ENCODE measurements at regions not wholly inside any gene's neighbourhood (a gene's known extent, or its start where the extent isn't known, plus 50 kb on each side); places are given as distances from the start of the nearest gene placed in this dataset.

DNA sequence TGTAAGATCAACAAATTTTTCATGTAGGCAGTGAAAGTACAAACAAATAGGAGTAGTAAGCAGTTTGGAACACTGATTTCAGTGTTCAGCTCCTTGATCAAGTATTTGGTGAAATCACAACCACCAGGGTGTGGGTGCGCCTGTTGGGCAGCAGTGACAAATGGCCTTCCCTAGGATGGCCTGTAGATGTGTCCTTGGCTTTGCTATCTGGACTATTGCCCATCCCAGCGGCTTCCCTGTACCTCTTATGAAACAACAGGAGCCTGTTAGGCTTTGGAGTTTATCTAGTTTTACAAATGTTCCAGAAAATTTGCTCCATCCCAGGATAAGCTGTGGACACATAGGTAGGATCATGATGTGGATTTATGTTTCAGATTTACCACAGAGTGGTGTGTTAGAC lies 216.8 kb upstream of the FAT1 start:
- TF ChIP-seq, protein P1, sequence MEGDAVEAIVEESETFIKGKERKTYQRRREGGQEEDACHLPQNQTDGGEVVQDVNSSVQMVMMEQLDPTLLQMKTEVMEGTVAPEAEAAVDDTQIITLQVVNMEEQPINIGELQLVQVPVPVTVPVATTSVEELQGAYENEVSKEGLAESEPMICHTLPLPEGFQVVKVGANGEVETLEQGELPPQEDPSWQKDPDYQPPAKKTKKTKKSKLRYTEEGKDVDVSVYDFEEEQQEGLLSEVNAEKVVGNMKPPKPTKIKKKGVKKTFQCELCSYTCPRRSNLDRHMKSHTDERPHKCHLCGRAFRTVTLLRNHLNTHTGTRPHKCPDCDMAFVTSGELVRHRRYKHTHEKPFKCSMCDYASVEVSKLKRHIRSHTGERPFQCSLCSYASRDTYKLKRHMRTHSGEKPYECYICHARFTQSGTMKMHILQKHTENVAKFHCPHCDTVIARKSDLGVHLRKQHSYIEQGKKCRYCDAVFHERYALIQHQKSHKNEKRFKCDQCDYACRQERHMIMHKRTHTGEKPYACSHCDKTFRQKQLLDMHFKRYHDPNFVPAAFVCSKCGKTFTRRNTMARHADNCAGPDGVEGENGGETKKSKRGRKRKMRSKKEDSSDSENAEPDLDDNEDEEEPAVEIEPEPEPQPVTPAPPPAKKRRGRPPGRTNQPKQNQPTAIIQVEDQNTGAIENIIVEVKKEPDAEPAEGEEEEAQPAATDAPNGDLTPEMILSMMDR (IDR thresholded peaks at IDR 0.05; ENCODE audit: extremely low read depth, insufficient read depth, missing control alignments), result no peak
- DNase-seq (ENCODE audit: low spot score), result no peak
- in situ Hi-C loops (cut with MboI; ENCODE audit: low pct_unique_long_range_greater_than_20kb, low sequenced_read_pairs, unreplicated experiment), result no loop called here

DNA sequence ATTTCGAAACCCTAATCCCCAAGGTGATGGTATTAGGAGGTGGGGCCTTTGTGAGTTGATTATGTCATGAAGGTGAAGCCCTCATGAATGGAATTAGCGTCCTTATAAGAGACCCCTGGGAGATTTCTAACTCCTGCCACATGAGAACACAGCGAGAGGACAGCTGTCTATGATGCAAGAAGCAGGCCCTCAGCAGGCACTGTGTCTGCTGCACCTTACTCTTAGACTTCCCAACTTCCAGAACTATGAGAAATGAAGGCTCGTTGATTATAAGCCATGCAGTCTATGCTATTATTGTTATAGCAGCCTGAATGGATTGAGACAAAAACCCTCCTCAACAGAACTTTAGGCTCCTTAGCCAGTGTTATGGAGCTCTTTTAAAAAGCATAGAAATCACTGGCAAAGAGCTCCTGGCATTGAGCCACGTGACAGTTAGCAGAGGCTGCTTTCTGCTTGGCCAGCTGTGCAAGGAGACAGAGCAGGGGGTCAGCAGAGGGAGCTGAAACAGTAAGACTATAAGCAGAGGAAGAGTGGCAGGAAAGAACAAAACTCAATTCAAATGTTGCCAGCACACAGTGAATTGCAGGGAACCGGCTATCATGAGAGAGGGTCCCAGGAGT lies 219.2 kb upstream of the FAT1 start:
- no peak for DNase-seq (ENCODE audit: low spot score)
- TF ChIP-seq, protein P1 (IDR thresholded peaks at IDR 0.05; ENCODE audit: extremely low read depth, insufficient read depth, missing control alignments), result no peak
- in situ Hi-C loops (cut with MboI; ENCODE audit: low pct_unique_long_range_greater_than_20kb, low sequenced_read_pairs, unreplicated experiment), result no loop called here

DNA sequence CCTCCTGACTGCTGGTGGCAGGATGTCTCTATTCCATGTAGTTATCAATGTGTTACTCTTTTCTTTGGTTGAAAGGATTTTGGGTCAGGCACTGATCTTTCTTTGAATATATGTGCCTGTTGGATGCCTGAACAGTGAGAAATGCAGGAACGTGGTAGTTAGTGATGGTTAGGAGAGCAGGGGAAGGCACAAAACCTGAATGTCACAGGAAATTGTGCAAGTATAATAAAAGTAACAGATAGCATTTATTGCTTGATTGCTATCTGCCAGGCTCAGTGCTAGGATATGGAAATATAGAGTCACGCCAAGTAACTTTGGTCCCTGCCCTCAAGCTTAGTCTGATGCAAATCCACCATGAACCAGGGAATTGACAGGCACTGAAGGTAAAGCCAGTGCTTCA lies 219.8 kb upstream of the FAT1 start:
- no peak for DNase-seq (ENCODE audit: low spot score)
- TF ChIP-seq, protein P1 (IDR thresholded peaks at IDR 0.05; ENCODE audit: extremely low read depth, insufficient read depth, missing control alignments), result no peak
- in situ Hi-C loops (cut with MboI; ENCODE audit: low pct_unique_long_range_greater_than_20kb, low sequenced_read_pairs, unreplicated experiment), result no loop called here

DNA sequence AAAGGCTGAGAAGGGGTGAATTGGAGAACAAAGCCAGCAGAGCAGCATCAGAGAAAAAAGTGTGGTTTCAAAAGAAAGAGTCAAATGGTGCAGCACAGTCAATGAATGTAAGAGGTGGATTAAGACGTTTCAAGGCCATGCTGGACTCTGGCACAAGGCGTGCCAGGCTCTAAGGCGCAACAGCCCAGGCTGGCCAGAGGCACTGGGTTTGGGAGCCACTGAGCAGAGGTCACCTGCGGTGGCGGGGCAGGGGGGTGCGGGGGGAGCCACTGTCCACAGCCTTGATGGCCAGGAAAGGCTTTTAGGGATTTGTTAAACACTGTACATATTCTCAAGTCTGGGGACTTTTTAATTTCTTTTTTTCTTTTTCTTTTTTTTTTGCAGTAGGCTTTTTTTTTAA lies 222.5 kb upstream of the FAT1 start:
- in situ Hi-C loops (cut with MboI; ENCODE audit: low pct_unique_long_range_greater_than_20kb, low sequenced_read_pairs, unreplicated experiment), result no loop called here
- no peak for DNase-seq (ENCODE audit: low spot score)
- TF ChIP-seq, protein P1 (IDR thresholded peaks at IDR 0.05; ENCODE audit: extremely low read depth, insufficient read depth, missing control alignments), result no peak

DNA sequence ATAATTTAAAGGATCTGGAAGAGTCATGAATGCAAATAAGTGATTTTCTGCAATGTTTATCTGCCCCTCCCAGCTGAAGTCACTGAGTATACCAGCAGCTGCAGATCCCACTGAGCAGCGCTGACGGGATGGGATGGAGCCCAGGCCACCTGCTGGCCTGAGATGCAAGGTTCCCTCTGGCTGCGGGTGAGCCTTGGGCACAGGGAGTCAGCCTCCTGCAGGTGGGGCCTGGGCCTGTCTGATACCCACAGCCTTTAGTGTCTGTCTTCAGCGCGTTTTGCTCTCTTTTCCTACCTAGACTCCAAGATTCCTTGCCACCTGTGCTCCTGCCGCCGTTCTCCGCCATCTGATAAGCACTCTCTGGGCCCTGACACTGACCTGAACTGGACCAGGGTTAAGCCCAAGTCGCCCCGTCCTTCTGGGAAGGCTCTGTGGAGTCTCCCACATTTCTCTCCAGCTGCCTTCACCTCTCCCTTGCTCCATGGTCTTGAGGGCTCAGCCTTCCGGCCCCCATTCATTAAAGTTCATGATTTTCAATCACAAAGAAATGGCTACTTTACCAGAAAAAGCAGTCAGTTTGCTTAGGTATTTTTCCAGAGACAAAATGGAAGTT lies 223.1 kb upstream of the FAT1 start:
- in situ Hi-C loops (cut with MboI; ENCODE audit: low pct_unique_long_range_greater_than_20kb, low sequenced_read_pairs, unreplicated experiment), result no loop called here
- DNase-seq (ENCODE audit: low spot score), result no peak
- TF ChIP-seq, protein P1 (IDR thresholded peaks at IDR 0.05; ENCODE audit: extremely low read depth, insufficient read depth, missing control alignments), result no peak

DNA sequence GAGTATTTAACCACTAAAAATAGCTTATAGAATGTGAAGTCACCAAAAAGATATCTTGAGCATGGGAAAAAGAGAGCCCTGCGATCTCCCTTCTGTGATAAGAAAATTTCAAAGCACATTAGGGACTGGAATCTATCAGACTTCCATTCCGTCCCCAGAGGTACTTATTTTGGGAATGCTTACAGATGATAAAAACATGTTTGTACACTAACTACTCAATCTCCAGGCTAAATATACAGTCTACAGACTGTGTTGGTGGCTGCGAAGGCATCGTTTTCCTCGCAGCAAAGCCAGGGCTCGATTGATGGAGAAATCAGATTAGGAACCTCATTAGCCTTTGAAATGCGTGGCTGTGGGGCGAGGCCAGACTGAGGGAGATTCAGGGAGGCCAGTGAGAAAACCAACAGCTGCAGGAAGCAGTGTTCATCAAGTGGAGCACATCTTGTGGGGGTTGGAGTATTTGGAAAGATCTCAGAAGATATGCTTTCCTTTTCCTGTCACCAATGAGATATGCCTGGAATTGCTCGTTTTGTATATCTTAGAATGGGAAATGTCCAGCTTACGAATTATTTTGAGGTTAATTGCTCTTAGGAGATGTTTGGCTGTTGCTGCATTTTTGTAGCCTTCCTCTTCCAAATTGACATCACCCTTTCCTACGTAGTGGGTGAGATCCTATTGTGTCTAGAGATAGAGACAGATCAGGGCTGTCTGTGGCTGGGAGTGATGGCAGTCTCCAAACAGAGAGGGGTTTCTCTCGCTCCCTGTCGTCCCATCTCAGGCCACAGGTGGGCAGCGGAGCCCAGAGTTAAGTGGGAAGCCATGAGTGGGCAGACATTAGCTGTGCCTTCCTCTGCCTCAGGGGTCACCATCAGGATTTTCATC lies 224.9 kb upstream of the FAT1 start:
- in situ Hi-C loops (cut with MboI; ENCODE audit: low pct_unique_long_range_greater_than_20kb, low sequenced_read_pairs, unreplicated experiment), result no loop called here
- DNase-seq (ENCODE audit: low spot score), result no peak
- TF ChIP-seq, protein P1 (IDR thresholded peaks at IDR 0.05; ENCODE audit: extremely low read depth, insufficient read depth, missing control alignments), result no peak

All from GM13977 (cell line).